H1 (cell line): ENCODE measurements at regions not wholly inside any gene's neighbourhood (a gene's known extent, or its start where the extent isn't known, plus 50 kb on each side); places are given as distances from the start of the nearest gene placed in this dataset.
A peak's percentile ranks its signal among the peaks of the same experiment; 100 is the strongest.

ENCODE experiments used
- CTCF ChIA-PET: fragments of 300-600 bp; sonication (Branson Sonifier 250); formaldehyde crosslinking; loops from one replicate; lab custom pipeline; 2021; ENCODE audit not compliant: partially characterized antibody; lab: Charles Lee
- POLR2A ChIA-PET: fragments of 300-600 bp; sonication (Branson Sonifier 250); formaldehyde crosslinking; loops from one replicate; lab custom pipeline; 2021; ENCODE audit warnings: inconsistent platforms; ENCODE audit not compliant: partially characterized antibody; lab: Charles Lee
- DNase-seq, 2 experiments: peaks; one replicate each; pipeline versions ENCODE4 v3.0.0 to v3.0.0-alpha.2; 2010 to 2022; ENCODE audit warnings: low spot score in 2 of 2, low read depth in 1 of 2, mixed read lengths in 1 of 2
- FAIRE-seq: peaks from 2 replicates; lab custom pipeline; 2011; peaks lifted over from hg19 to GRCh38; lab: Jason Lieb, UNC
- H2AFZ ChIP-seq: 2 replicates; pipeline ENCODE4 v1.8.1; 2012; ENCODE audit warnings: low read length, inconsistent platforms
- H2AK5ac ChIP-seq: 2 replicates; pipeline ENCODE4 v1.6.1; 2013; ENCODE audit warnings: low read depth, low read length
- H2BK120ac ChIP-seq: replicated peaks from 2 replicates; pipeline ENCODE3; 2013; ENCODE audit warnings: low read depth, low read length, inconsistent platforms
- H2BK12ac ChIP-seq: 2 replicates; pipeline ENCODE4 v1.6.1; 2013; ENCODE audit warnings: low read depth, low read length
- H2BK15ac ChIP-seq: 2 replicates; pipeline ENCODE4 v1.6.1; 2013; ENCODE audit warnings: low read length
- H2BK20ac ChIP-seq: 2 replicates; pipeline ENCODE4 v1.6.1; 2013; ENCODE audit warnings: low read length
- H2BK5ac ChIP-seq: 2 replicates; pipeline ENCODE4 v1.6.1; 2013; ENCODE audit warnings: low read depth, low read length
- H3K14ac ChIP-seq: 2 replicates; pipeline ENCODE4 v1.6.1; 2013; ENCODE audit warnings: inconsistent platforms; ENCODE audit not compliant: insufficient read length
- H3K18ac ChIP-seq: 2 replicates; pipeline ENCODE4 v1.6.1; 2013; ENCODE audit warnings: low read length; ENCODE audit errors: extremely low read depth
- H3K23ac ChIP-seq: 2 replicates; pipeline ENCODE4 v1.6.1; 2013; ENCODE audit warnings: inconsistent platforms; ENCODE audit not compliant: insufficient read length
- H3K23me2 ChIP-seq: 2 replicates; pipeline ENCODE4 v1.6.1; 2013; ENCODE audit warnings: low read depth, low read length
- H3K27ac ChIP-seq: 2 replicates; pipeline ENCODE4 v1.6.1; 2011; ENCODE audit warnings: low read depth, low read length, inconsistent platforms
- H3K27me3 ChIP-seq, 4 experiments: replicated peaks in 1 of 4; 1 replicate in 1 of 4; 2 replicates in 3 of 4; pipeline versions ENCODE4 v1.6.1 to v1.8.1; 2011 to 2013; ENCODE audit warnings: low read length in 3 of 4, mild to moderate bottlenecking in 3 of 4, inconsistent platforms in 2 of 4, mixed read lengths in 2 of 4, moderate library complexity in 1 of 4; ENCODE audit not compliant: control insufficient read depth in 3 of 4, insufficient read depth in 3 of 4; ENCODE audit errors: extremely low read depth in 1 of 4
- H3K36me3 ChIP-seq, 4 experiments: 2 replicates each; pipeline versions ENCODE4 v1.6.1 to v1.8.1; 2011 to 2013; ENCODE audit warnings: mild to moderate bottlenecking in 4 of 4, low read length in 3 of 4, moderate library complexity in 2 of 4, control low read depth in 1 of 4, inconsistent platforms in 1 of 4; ENCODE audit not compliant: insufficient read depth in 4 of 4, control insufficient read depth in 2 of 4
- H3K4ac ChIP-seq: replicated peaks from 2 replicates; pipeline ENCODE3; 2013; ENCODE audit warnings: low read length, low read depth, mixed read lengths, inconsistent platforms; ENCODE audit not compliant: insufficient read length
- H3K4me1 ChIP-seq, 4 experiments: replicated peaks in 1 of 4; 1 replicate in 1 of 4; 2 replicates in 3 of 4; pipeline versions ENCODE4 v1.6.1 to v1.8.1; 2011 to 2013; ENCODE audit warnings: low read length in 3 of 4, inconsistent platforms in 2 of 4, mixed read lengths in 1 of 4; ENCODE audit not compliant: insufficient read depth in 4 of 4, control insufficient read depth in 3 of 4
- H3K4me2 ChIP-seq, 2 experiments: 2 replicates each; pipeline versions ENCODE4 v1.6.1 to v1.8.1; 2011 to 2013; ENCODE audit warnings: low read depth in 2 of 2, low read length in 2 of 2, control low read depth in 1 of 2, inconsistent platforms in 1 of 2, mild to moderate bottlenecking in 1 of 2; ENCODE audit not compliant: insufficient read depth in 1 of 2
- H3K4me3 ChIP-seq, 4 experiments: fragments of 200-600, 300-600 bp in 1 of 4; sonication (generic), shearing (Covaris generic), sonication (Bioruptor Twin) in 1 of 4; 2 replicates each; pipeline versions ENCODE4 v1.5.1 to v1.8.1; 2011 to 2016; ENCODE audit warnings: low read length in 4 of 4, low read depth in 3 of 4, control low read depth in 2 of 4, inconsistent platforms in 2 of 4, mild to moderate bottlenecking in 2 of 4, mixed read lengths in 1 of 4, moderate library complexity in 1 of 4; ENCODE audit not compliant: insufficient read depth in 2 of 4; ENCODE audit errors: extremely low read depth in 1 of 4
- H3K56ac ChIP-seq: replicated peaks from 2 replicates; pipeline ENCODE3; 2013; ENCODE audit warnings: low read depth, mild to moderate bottlenecking, mixed read lengths, low read length, inconsistent platforms; ENCODE audit not compliant: insufficient read length
- H3K79me1 ChIP-seq: 2 replicates; pipeline ENCODE4 v1.6.1; 2013; ENCODE audit warnings: low read depth, low read length, control low read depth
- H3K79me2 ChIP-seq, 2 experiments: 2 replicates each; pipeline versions ENCODE4 v1.6.1 to v1.8.1; 2012 to 2013; ENCODE audit warnings: low read length in 2 of 2, mild to moderate bottlenecking in 2 of 2, inconsistent platforms in 1 of 2; ENCODE audit not compliant: insufficient read depth in 2 of 2, control insufficient read depth in 1 of 2
- H3K9ac ChIP-seq, 4 experiments: replicated peaks in 1 of 4; 1 replicate in 1 of 4; 2 replicates in 3 of 4; pipeline versions ENCODE4 v1.6.1 to v1.8.1; 2011 to 2013; ENCODE audit warnings: low read depth in 3 of 4, low read length in 3 of 4, control low read depth in 2 of 4, mild to moderate bottlenecking in 2 of 4, moderate library complexity in 2 of 4, inconsistent platforms in 1 of 4; ENCODE audit errors: extremely low read depth in 1 of 4
- H3K9me3 ChIP-seq, 2 experiments: 2 replicates each; pipeline versions ENCODE4 v1.6.1 to v1.8.1; 2012 to 2013; ENCODE audit warnings: mild to moderate bottlenecking in 2 of 2, moderate library complexity in 2 of 2, control low read depth in 1 of 2, inconsistent platforms in 1 of 2, low read depth in 1 of 2, low read length in 1 of 2, mixed read lengths in 1 of 2; ENCODE audit not compliant: insufficient read depth in 2 of 2
- H4K20me1 ChIP-seq, 2 experiments: replicated peaks in 1 of 2; 2 replicates each; pipeline versions ENCODE3 to v1.8.1; 2011 to 2013; ENCODE audit warnings: inconsistent platforms in 2 of 2, low read length in 2 of 2, mild to moderate bottlenecking in 1 of 2; ENCODE audit not compliant: insufficient read depth in 2 of 2, control insufficient read depth in 1 of 2
- H4K5ac ChIP-seq: 2 replicates; pipeline ENCODE4 v1.6.1; 2013; ENCODE audit warnings: low read length, low read depth, mixed read lengths, inconsistent platforms; ENCODE audit not compliant: insufficient read length
- H4K8ac ChIP-seq: 2 replicates; pipeline ENCODE4 v1.8.0; 2013; ENCODE audit warnings: mild to moderate bottlenecking, moderate library complexity, low read length, inconsistent platforms; ENCODE audit not compliant: insufficient read depth; ENCODE audit errors: extremely low read depth
- H4K91ac ChIP-seq: replicated peaks from 2 replicates; pipeline ENCODE3; 2013; ENCODE audit warnings: low read length, mixed read lengths, inconsistent platforms; ENCODE audit not compliant: insufficient read length
- CEBPB ChIP-seq: IDR thresholded peaks from 2 replicates; pipeline ENCODE4 v1.6.1; 2012; ENCODE audit warnings: low read depth, low read length
- SP1 ChIP-seq: IDR thresholded peaks from 2 replicates; pipeline ENCODE4 v1.6.1; 2011; ENCODE audit warnings: low read depth, low read length
- WGBS, 2 experiments: shearing (Covaris generic) in 1 of 2; methylation state at CpG; one replicate each; pipeline versions ENCODE4 v1.1.6 to v1.1.7; 2013 to 2015; ENCODE audit warnings: low lambda C conversion rate in 2 of 2, mixed read lengths in 2 of 2, inconsistent platforms in 1 of 2, low coverage in 1 of 2, missing lambda C conversion rate in 1 of 2; ENCODE audit not compliant: insufficient replicate concordance in 2 of 2, insufficient coverage in 1 of 2, insufficient read length in 1 of 2; ENCODE audit errors: extremely low coverage in 1 of 2, missing lambda C conversion rate in 1 of 2; 5-methylcytosine and 5-hydroxymethylcytosine counted together

GRCh38 chr13:65855242-65855805, 1374.8 kb downstream of the PCDH9 start:
- Histone ChIP-seq H3K36me3 (no peaks in the 10 kb centered on the region), H4K20me1 (no peaks in the 10 kb centered on the region), H4K91ac (no peak overlapping the region), H3K4me1 (no peaks in the 10 kb centered on the region), H3K4me3 (no peak overlapping the region), H4K5ac (no peak overlapping the region), H3K56ac (no peak overlapping the region), H3K23ac (no peak overlapping the region), H3K9ac (no peak overlapping the region), H2BK120ac (no peak overlapping the region), H3K4ac (no peak overlapping the region), H2AFZ (no peak overlapping the region), H3K27me3 (no peaks in the 10 kb centered on the region), H3K27ac (no peak overlapping the region), H2BK5ac (no peak overlapping the region), H3K18ac (no peak overlapping the region), H3K23me2 (no peaks in the 10 kb centered on the region), H2BK20ac (no peak overlapping the region), H2AK5ac (no peak overlapping the region), H3K9me3 (no peaks in the 10 kb centered on the region), H3K79me1 (no peaks in the 10 kb centered on the region), H3K14ac (no peak overlapping the region), H3K79me2 (no peaks in the 10 kb centered on the region), H3K4me2 (no peak overlapping the region), H2BK15ac (no peak overlapping the region), H4K8ac (no peak overlapping the region), H2BK12ac (no peak overlapping the region)
- FAIRE-seq = no peak
- WGBS, 2 experiments = 79% methylated on average over 7 of the region's 7 CpGs; no CpG with 5 or more reads in 1 of the 2 experiments
- POLR2A ChIA-PET = no interaction called here
- no peak for DNase-seq
- CTCF ChIA-PET = no interaction called here
- TF ChIP-seq CEBPB (peak; percentile 64), SP1 (no peak)
- TF ChIP-seq, all 59 proteins: peak for 1
